CD4-positive, alpha-beta memory T cell (primary cell): ENCODE measurements at regions not wholly inside any gene's neighbourhood (a gene's known extent, or its start where the extent isn't known, plus 50 kb on each side); places are given as distances from the start of the nearest gene placed in this dataset.

ENCODE experiments used
- CTCF ChIA-PET: fragments of 350-600 bp; sonication (Branson Sonifier 250); formaldehyde crosslinking; loops from one replicate; lab custom pipeline; 2021; ENCODE audit warnings: inconsistent platforms; ENCODE audit not compliant: partially characterized antibody; lab: Charles Lee
- POLR2A ChIA-PET: fragments of 350-600 bp; sonication (Branson Sonifier 250); formaldehyde crosslinking; loops from one replicate; lab custom pipeline; 2021; ENCODE audit not compliant: partially characterized antibody; lab: Charles Lee
- DNase-seq, 5 donors: peaks; one replicate each; pipeline versions ENCODE4 v3.0.0 to v3.0.0-alpha.2; 2020 to 2022; ENCODE audit warnings: mixed read lengths in 1 of 5
- H3K27ac ChIP-seq: one replicate; pipeline ENCODE4 v1.7.0; 2013; ENCODE audit warnings: low read depth, low read length
- H3K27me3 ChIP-seq: 2 replicates; pipeline ENCODE4 v1.7.0; 2013; ENCODE audit warnings: mild to moderate bottlenecking, low read length, moderate library complexity; ENCODE audit not compliant: insufficient read depth
- H3K36me3 ChIP-seq: 2 replicates; pipeline ENCODE4 v1.7.0; 2013; ENCODE audit warnings: mild to moderate bottlenecking, low read length, moderate library complexity; ENCODE audit not compliant: insufficient read depth
- H3K4me1 ChIP-seq: 2 replicates; pipeline ENCODE4 v1.7.0; 2013; ENCODE audit warnings: mild to moderate bottlenecking, low read length, moderate library complexity; ENCODE audit not compliant: insufficient read depth
- H3K4me3 ChIP-seq, 2 donors: one replicate each; pipeline ENCODE4 v1.7.0; 2013; ENCODE audit warnings: low read length in 2 of 2, mild to moderate bottlenecking in 1 of 2
- H3K9me3 ChIP-seq, 2 donors: one replicate each; pipeline ENCODE4 v1.7.0; 2013; ENCODE audit warnings: low read length in 2 of 2, control low read depth in 1 of 2; ENCODE audit not compliant: control insufficient read depth in 1 of 2
- H3K27ac Mint-ChIP-seq, 7 donors: one replicate each; pipeline ENCODE4 v1.8.0; 2020 to 2021; ENCODE audit warnings: mixed read lengths in 7 of 7, mild to moderate bottlenecking in 6 of 7, inconsistent platforms in 3 of 7, moderate library complexity in 3 of 7
- H3K27me3 Mint-ChIP-seq, 2 donors: one replicate each; pipeline ENCODE4 v1.8.0; 2020 to 2021; ENCODE audit warnings: mixed read lengths in 2 of 2
- H3K36me3 Mint-ChIP-seq, 2 donors: one replicate each; pipeline ENCODE4 v1.8.0; 2020 to 2021; ENCODE audit warnings: mixed read lengths in 2 of 2, inconsistent platforms in 1 of 2, mild to moderate bottlenecking in 1 of 2
- H3K4me1 Mint-ChIP-seq, 4 donors: one replicate each; pipeline ENCODE4 v1.8.0; 2020 to 2021; ENCODE audit warnings: mixed read lengths in 4 of 4, mild to moderate bottlenecking in 1 of 4
- H3K4me3 Mint-ChIP-seq, 8 donors: one replicate each; pipeline ENCODE4 v1.8.0; 2020 to 2021; ENCODE audit warnings: mixed read lengths in 8 of 8, mild to moderate bottlenecking in 7 of 8, moderate library complexity in 6 of 8, inconsistent platforms in 3 of 8
- H3K9me3 Mint-ChIP-seq, 8 donors: one replicate each; pipeline ENCODE4 v1.8.0; 2020 to 2021; ENCODE audit warnings: mixed read lengths in 8 of 8, mild to moderate bottlenecking in 5 of 8, inconsistent platforms in 3 of 8, moderate library complexity in 1 of 8
- intact Hi-C: fragments of 100-400 bp; cut with micrococcal nuclease; formaldehyde crosslinking; loops from one replicate; pipeline ENCODE4 v1.15.1; 2023

DNA sequence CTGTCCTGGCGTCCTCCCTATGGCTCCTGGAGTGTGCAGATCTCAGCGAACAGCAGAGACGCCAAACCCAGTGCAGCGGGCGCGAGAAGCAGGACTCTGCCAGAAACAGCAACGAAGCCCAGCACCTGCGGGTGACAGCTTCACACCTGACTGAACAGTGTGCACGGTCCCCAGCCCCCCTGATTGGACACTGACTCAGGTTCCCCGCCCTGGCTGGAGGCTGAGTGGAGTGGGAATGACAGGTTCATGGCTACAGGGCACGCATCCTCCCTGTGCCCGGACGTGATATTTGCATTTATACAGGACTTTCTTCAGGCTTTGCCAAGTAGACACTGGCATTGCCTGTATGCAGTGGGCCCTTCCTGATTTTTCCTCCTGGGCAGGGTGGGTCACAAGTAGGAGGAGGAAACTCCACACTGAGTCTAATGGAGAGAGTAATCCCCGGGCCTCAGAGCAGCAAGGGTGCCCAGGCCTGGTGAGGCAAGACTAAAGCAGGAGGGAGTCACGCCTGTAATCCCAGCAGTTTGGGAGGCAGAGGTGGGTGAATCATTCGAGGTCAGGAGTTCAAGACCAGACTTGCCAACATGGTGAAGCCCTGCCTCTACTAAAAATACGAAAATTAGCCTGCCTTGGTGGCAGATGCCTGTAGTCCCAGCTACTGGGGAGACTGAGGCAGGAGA lies 71.6 kb downstream of the ASCL4 start:
- Histone ChIP-seq H3K4me1 (no peaks in the 10 kb centered on the region), H3K9me3 (no peaks in the 10 kb centered on the region), H3K27ac (no peak overlapping the region), H3K27me3 (no peaks in the 10 kb centered on the region), H3K4me3 (no peak overlapping the region), H3K36me3 (no peaks in the 10 kb centered on the region)
- Mint-ChIP-seq H3K27ac (no peak overlapping the region), H3K9me3 (no peaks in the 10 kb centered on the region), H3K36me3 (no peaks in the 10 kb centered on the region), H3K4me3 (no peak overlapping the region), H3K27me3 (peaks cover 35 to 41% of the 10 kb centered on the region in 2 donors), H3K4me1 (peaks cover 0 to 5% (median 3%) of the 10 kb centered on the region in 4 donors)
- no peak for DNase-seq
- intact Hi-C loops = no loop called here
- ChIA-PET POLR2A (no interaction called here), CTCF (no interaction called here)

DNA sequence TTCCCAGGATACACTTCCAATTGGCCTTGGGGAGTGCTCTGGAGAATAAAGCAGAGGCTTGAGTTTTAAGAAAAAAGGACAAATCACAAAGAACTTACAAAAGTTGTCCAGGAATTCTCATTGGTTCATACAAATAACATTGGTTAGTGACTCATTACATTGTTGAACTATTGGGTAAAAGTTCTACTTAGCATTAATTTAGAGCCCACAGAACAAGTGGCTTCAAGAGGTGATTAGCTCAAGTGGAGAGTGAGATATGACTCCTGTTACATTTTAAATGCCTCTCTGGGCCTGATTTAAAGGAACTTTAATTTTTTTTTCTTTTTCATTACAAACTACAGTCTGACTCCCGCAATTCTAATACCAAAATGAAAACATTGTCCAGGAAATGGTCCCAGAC lies 72.9 kb downstream of the ASCL4 start:
- Histone ChIP-seq H3K9me3 (no peaks in the 10 kb centered on the region), H3K36me3 (no peaks in the 10 kb centered on the region), H3K27me3 (no peaks in the 10 kb centered on the region), H3K4me3 (no peak overlapping the region), H3K4me1 (no peaks in the 10 kb centered on the region), H3K27ac (no peak overlapping the region)
- Mint-ChIP-seq H3K36me3 (no peaks in the 10 kb centered on the region), H3K9me3 (no peaks in the 10 kb centered on the region), H3K27me3 (peaks cover 37 to 38% of the 10 kb centered on the region in 2 donors), H3K27ac (no peak overlapping the region), H3K4me1 (peaks cover 0 to 5% (median 3%) of the 10 kb centered on the region in 4 donors), H3K4me3 (no peak overlapping the region)
- no peak for DNase-seq
- intact Hi-C loops = no loop called here
- ChIA-PET POLR2A (no interaction called here), CTCF (no interaction called here)

DNA sequence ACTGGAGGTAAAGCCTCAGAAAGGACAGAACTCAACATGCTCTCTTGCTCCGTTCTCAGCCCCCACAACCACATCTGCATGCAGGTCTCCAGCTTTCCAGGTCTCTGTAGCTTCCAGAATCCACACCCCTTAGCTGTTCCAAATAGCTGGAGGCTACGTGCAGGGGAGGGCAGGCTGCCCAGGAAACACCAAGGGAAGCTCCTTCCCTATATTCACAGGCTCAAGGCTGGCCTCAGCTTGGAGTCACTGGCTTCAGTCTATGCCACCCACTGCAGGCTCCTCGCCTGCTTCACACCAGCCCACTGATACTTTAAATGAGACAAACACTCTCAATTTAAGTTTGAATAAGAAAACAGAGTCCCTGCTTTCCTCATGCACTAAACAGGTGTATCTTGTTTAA lies 73.3 kb downstream of the ASCL4 start:
- H3K4me1 ChIP-seq = no peaks in the 10 kb centered on the region
- Mint-ChIP-seq H3K9me3 (no peaks in the 10 kb centered on the region), H3K36me3 (no peaks in the 10 kb centered on the region)

DNA sequence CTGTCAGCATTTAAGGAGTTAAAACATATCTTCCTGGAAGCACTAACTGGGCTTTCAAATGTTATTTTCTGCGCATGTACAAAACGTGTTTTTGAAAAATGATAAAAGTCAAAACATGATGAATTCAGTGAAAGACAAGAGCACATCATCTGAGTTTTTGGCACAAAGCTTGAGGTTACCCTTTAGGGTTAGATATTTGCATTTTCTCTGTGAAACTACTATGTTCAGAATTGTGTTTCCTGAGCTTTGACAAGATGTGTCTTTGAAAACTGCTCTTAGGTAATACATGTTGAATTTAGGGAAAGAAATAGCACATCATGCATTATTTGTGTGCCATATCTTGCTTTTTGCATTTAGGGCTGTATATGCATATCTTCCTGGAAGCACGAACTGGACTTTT lies 79.0 kb downstream of the ASCL4 start:
- Mint-ChIP-seq H3K36me3 (no peaks in the 10 kb centered on the region), H3K4me1 (no peaks in the 10 kb centered on the region), H3K4me3 (no peak overlapping the region), H3K27ac (no peak overlapping the region), H3K9me3 (no peaks in the 10 kb centered on the region), H3K27me3 (peaks cover 28 to 31% of the 10 kb centered on the region in 2 donors)
- CTCF ChIA-PET = no interaction called here
- POLR2A ChIA-PET = no interaction called here
- Histone ChIP-seq H3K4me3 (no peak overlapping the region), H3K4me1 (no peaks in the 10 kb centered on the region), H3K9me3 (no peaks in the 10 kb centered on the region), H3K36me3 (no peaks in the 10 kb centered on the region), H3K27me3 (peaks cover 3% of the 10 kb centered on the region), H3K27ac (no peak overlapping the region)
- intact Hi-C loops = no loop called here
- DNase-seq = no peak

More for the DNA sequence above, 73.3 kb downstream of the ASCL4 start:
- DNase-seq = no peak
- POLR2A ChIA-PET = no interaction called here
- H3K36me3 ChIP-seq = no peaks in the 10 kb centered on the region
- Mint-ChIP-seq H3K27me3 (peaks cover 35 to 38% of the 10 kb centered on the region in 2 donors), H3K27ac (no peak overlapping the region), H3K4me1 (peaks cover 0 to 5% (median 3%) of the 10 kb centered on the region in 4 donors), H3K4me3 (no peak overlapping the region)
- intact Hi-C loops = no loop called here
- H3K27me3 ChIP-seq = no peaks in the 10 kb centered on the region
- H3K4me3 ChIP-seq = no peak overlapping the region
- H3K27ac ChIP-seq = no peak overlapping the region
- no peaks in the 10 kb centered on the region for H3K9me3 ChIP-seq
- CTCF ChIA-PET = no interaction called here

DNA sequence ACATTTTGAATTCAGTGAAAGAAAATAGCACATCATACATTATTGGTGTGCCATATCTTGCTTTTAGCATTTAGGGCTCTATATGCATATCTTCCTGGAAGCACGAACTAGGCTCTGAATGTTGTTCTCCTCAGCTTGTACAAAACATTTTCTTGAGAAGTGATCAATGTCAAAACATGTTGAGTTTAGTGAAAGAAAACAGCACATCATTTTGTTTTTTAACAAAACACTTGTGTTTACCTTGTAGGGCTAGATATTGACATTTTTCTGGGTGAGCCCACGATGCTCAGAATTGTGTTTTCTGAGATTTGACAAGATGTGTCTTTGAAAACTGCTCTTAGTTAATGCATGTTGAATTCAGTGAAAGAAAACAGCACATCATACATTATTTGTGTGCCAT lies 81.0 kb downstream of the ASCL4 start:
- DNase-seq = no peak
- Histone ChIP-seq H3K4me1 (no peaks in the 10 kb centered on the region), H3K27ac (no peak overlapping the region), H3K9me3 (no peaks in the 10 kb centered on the region), H3K27me3 (peaks cover 3% of the 10 kb centered on the region), H3K4me3 (no peak overlapping the region), H3K36me3 (no peaks in the 10 kb centered on the region)
- ChIA-PET POLR2A (no interaction called here), CTCF (no interaction called here)
- Mint-ChIP-seq H3K36me3 (no peaks in the 10 kb centered on the region), H3K27ac (no peak overlapping the region), H3K4me1 (no peaks in the 10 kb centered on the region), H3K4me3 (no peak overlapping the region), H3K27me3 (peaks cover 26 to 31% of the 10 kb centered on the region in 2 donors), H3K9me3 (no peaks in the 10 kb centered on the region)
- intact Hi-C loops = no loop called here

DNA sequence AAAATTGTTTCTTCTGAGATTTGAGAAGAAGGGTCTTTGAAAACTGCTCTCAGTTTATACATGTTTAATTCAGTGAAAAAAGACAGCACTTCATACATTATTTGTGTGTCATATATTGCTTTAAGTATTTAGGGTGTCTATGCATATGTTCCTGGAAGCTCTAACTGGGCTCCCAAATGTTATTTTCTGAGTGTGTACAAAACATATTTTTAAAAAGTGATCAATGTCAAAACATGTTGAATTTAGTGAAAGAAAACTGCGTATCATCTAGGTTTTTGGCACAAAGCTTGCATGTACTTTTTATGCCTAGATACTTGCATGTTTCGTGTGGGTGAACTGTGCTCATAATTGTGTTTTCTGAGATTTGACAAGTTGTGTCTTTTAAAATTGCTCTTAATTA lies 81.6 kb downstream of the ASCL4 start:
- Histone ChIP-seq H3K4me3 (no peak overlapping the region), H3K9me3 (no peaks in the 10 kb centered on the region), H3K36me3 (no peaks in the 10 kb centered on the region), H3K27ac (no peak overlapping the region), H3K4me1 (no peaks in the 10 kb centered on the region), H3K27me3 (peaks cover 3% of the 10 kb centered on the region)
- Mint-ChIP-seq H3K4me3 (no peak overlapping the region), H3K9me3 (no peaks in the 10 kb centered on the region), H3K27ac (no peak overlapping the region), H3K27me3 (peaks cover 30 to 34% of the 10 kb centered on the region in 2 donors), H3K36me3 (no peaks in the 10 kb centered on the region), H3K4me1 (no peaks in the 10 kb centered on the region)
- intact Hi-C loops = no loop called here
- CTCF ChIA-PET = no interaction called here
- POLR2A ChIA-PET = no interaction called here
- DNase-seq = no peak

DNA sequence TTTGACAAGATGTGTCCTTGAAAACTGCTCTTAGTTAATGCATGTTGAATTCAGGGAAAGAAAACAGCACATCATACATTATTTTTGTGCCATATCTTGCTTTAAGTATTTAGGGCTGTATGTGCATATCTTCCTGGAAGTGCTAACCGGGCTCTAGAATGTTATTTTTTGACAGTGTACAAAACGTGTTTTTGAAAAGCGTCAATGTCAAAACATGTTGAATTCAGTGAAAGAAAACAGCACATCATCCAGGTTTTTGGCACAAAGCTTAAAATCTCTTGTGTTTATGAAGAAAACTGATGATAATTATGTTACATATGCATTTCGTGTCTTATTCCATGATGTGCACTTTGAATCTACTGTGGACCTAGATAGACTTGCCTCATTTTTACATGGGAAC lies 82.7 kb downstream of the ASCL4 start:
- peaks cover 37 to 40% of the 10 kb centered on the region in 2 donors for H3K27me3 Mint-ChIP-seq
- Histone ChIP-seq H3K4me1 (no peaks in the 10 kb centered on the region), H3K27ac (no peak overlapping the region), H3K4me3 (no peak overlapping the region), H3K36me3 (no peaks in the 10 kb centered on the region), H3K27me3 (peaks cover 3% of the 10 kb centered on the region), H3K9me3 (no peaks in the 10 kb centered on the region)
- H3K36me3 Mint-ChIP-seq = no peaks in the 10 kb centered on the region
- H3K4me3 Mint-ChIP-seq = no peak overlapping the region
- DNase-seq = no peak
- H3K9me3 Mint-ChIP-seq = no peaks in the 10 kb centered on the region
- H3K4me1 Mint-ChIP-seq = no peaks in the 10 kb centered on the region
- H3K27ac Mint-ChIP-seq = no peak overlapping the region
- CTCF ChIA-PET = no interaction called here
- POLR2A ChIA-PET = no interaction called here
- intact Hi-C loops = no loop called here
